Tibial nerve (tissue), 4 donors: ENCODE measurements at regions not wholly inside any gene's neighbourhood (a gene's known extent, or its start where the extent isn't known, plus 50 kb on each side); places are given as distances from the start of the nearest gene placed in this dataset.

ENCODE experiments used
- DNase-seq, 2 donors: peaks; one replicate each; pipeline ENCODE4 v3.0.0-alpha.2; 2019; ENCODE audit warnings: low spot score in 2 of 2
- H3K27ac ChIP-seq, 4 donors: fragments of 200-600 bp; sonication (generic) in 3 of 4; one replicate each; pipeline ENCODE4 v1.5.1; 2017 to 2019; ENCODE audit warnings: mild to moderate bottlenecking in 1 of 4
- H3K27me3 ChIP-seq, 2 donors: fragments of 200-600 bp; sonication (generic) in 1 of 2; one replicate each; pipeline versions ENCODE4 v1.5.1 to v1.6.0; 2017 to 2019
- H3K36me3 ChIP-seq, 3 donors: fragments of 200-600 bp; sonication (generic); one replicate each; pipeline ENCODE4 v1.5.1; 2018 to 2019
- H3K4me1 ChIP-seq, 4 donors: fragments of 200-600 bp; sonication (generic) in 3 of 4; one replicate each; pipeline ENCODE4 v1.5.1; 2017 to 2019
- H3K4me3 ChIP-seq, 4 donors: fragments of 200-600 bp; sonication (generic) in 3 of 4; one replicate each; pipeline ENCODE4 v1.5.1; 2017 to 2019; ENCODE audit warnings: mild to moderate bottlenecking in 1 of 4, moderate library complexity in 1 of 4
- H3K9me3 ChIP-seq, 4 donors: fragments of 200-600 bp; sonication (generic) in 3 of 4; one replicate each; pipeline ENCODE4 v1.5.1; 2017 to 2019
- EP300 ChIP-seq, 2 donors: sonication (generic); formaldehyde crosslinking; IDR thresholded peaks; one replicate each; pipeline ENCODE4 v1.6.1; 2017; ENCODE audit warnings: antibody characterized with exemption in 2 of 2, mild to moderate bottlenecking in 1 of 2
- POLR2A ChIP-seq, 2 donors: fragments of 450-650 bp; IDR thresholded peaks; one replicate each; pipeline ENCODE4 v1.6.1; 2017; ENCODE audit warnings: antibody characterized with exemption in 2 of 2, mild to moderate bottlenecking in 2 of 2, moderate library complexity in 2 of 2
- WGBS, 2 donors: methylation state at CpG; one replicate each; pipeline ENCODE4 v1.1.5; 2018; 5-methylcytosine and 5-hydroxymethylcytosine counted together
- TF ChIP-seq, protein P1 (sequence below), 5 experiments: fragments of 200-600 bp in 3 of 5; fragments of 450-650 bp in 2 of 5; sonication (generic) in 3 of 5; IDR thresholded peaks; one replicate each; pipeline ENCODE4 v1.5.1; 2016 to 2019; ENCODE audit warnings: antibody characterized with exemption in 5 of 5, mild to moderate bottlenecking in 3 of 5, moderate library complexity in 2 of 5

DNA sequence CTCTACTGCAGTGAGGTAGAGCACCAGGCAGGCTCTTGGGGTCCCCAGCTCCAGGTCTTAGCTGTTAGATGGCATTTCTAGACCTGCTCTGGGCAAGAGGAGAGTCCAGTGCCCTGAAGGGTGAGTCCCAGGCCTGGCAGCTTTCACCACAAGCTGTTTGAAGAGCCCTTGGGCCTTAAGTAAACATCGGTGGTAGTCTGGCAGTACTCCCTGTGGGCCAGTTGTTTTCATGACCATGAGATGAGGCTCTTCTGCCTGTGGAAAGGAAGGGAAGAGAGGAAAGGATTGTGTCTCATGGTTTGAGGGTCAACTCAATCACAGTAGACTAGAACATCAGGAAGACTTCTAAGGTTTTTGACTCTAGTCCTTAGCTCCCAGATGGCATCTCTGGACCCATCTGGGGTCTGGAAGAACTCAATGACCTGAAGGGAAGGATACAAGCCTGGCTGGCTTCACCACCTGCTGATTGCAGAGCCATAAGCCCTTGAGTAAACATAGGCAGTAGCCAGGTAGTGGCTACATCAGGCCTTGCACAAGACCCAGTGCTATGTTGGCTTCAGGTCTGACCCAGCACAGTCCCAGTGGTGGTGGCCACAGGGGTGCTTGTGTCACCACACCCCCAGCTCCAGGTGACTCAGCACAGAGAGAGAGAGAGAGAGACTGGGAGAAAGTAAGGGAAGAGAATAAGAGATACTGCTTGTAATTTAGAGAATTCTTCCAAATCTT, 114.3 kb upstream of the PCSK5 start:
- no peaks in the 10 kb centered on the region for H3K27me3 ChIP-seq
- H3K4me3 ChIP-seq = no peak overlapping the region
- TF ChIP-seq EP300 (IDR thresholded peaks at IDR 0.05) (no peak), POLR2A (IDR thresholded peaks at IDR 0.05) (no peak)
- TF ChIP-seq, protein P1, sequence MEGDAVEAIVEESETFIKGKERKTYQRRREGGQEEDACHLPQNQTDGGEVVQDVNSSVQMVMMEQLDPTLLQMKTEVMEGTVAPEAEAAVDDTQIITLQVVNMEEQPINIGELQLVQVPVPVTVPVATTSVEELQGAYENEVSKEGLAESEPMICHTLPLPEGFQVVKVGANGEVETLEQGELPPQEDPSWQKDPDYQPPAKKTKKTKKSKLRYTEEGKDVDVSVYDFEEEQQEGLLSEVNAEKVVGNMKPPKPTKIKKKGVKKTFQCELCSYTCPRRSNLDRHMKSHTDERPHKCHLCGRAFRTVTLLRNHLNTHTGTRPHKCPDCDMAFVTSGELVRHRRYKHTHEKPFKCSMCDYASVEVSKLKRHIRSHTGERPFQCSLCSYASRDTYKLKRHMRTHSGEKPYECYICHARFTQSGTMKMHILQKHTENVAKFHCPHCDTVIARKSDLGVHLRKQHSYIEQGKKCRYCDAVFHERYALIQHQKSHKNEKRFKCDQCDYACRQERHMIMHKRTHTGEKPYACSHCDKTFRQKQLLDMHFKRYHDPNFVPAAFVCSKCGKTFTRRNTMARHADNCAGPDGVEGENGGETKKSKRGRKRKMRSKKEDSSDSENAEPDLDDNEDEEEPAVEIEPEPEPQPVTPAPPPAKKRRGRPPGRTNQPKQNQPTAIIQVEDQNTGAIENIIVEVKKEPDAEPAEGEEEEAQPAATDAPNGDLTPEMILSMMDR (IDR thresholded peaks at IDR 0.05) = no peak
- whole genome bisulfite sequencing, 2 donors = 86 to 100% methylated on average over 1 of the region's 1 CpG
- no peaks in the 10 kb centered on the region for H3K4me1 ChIP-seq
- H3K9me3 ChIP-seq = peaks cover 0 to 12% (median 0%) of the 10 kb centered on the region in 4 donors
- DNase-seq = no peak
- no peaks in the 10 kb centered on the region for H3K36me3 ChIP-seq
- no peak overlapping the region for H3K27ac ChIP-seq

- H3K27me3 ChIP-seq = no peaks in the 10 kb centered on the region
- peaks cover 0 to 9% (median 0%) of the 10 kb centered on the region in 4 donors for H3K9me3 ChIP-seq
- no peak overlapping the region for H3K4me3 ChIP-seq
- TF ChIP-seq, protein P1 (IDR thresholded peaks at IDR 0.05) = no peak
- TF ChIP-seq EP300 (IDR thresholded peaks at IDR 0.05) (no peak), POLR2A (IDR thresholded peaks at IDR 0.05) (no peak)
- DNase-seq = no peak
- H3K27ac ChIP-seq = no peak overlapping the region
- H3K36me3 ChIP-seq = no peaks in the 10 kb centered on the region
- 73 to 74% methylated on average over 1 of the region's 1 CpG for WGBS, 2 donors
- H3K4me1 ChIP-seq = no peaks in the 10 kb centered on the region
These were observed 110.3 kb upstream of the PCSK5 start for GRCh38 chr9:75780185-75780584.

DNA sequence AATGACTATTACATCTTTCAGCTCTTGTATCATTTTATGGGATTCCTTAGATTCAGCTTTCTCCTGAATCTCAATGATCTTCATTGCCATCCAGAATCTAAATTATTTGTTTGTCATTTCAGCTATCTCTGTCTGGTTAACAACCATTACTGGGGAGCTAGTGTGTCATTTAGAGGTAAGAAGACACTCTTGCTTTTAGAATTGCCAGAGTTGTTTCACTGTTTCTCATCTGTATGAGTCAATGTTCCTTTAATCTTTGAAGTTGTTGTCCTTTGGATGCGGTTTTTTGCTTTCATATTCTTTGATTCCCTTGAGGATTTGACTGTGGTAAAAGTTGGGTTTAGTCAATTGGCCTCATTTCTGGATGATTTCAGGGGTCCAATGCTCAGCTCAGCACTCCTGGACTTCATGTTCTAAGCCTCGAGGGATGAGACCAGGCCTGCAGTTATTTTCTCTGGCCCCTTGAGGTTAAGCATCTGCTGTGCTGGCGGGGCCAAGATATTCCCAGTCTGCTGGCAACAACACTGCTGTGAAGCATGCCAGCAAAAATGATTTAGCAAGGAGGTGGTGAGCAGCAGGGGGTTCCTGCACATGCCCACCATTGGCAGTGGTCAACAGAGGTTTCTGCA, 102.4 kb upstream of the PCSK5 start:
- H3K4me3 ChIP-seq = no peak overlapping the region
- 53 to 57% methylated on average over 3 of the region's 3 CpGs for WGBS, 2 donors
- H3K36me3 ChIP-seq = no peaks in the 10 kb centered on the region
- H3K9me3 ChIP-seq = peaks cover 0 to 7% (median 0%) of the 10 kb centered on the region in 4 donors
- H3K4me1 ChIP-seq = no peaks in the 10 kb centered on the region
- no peak for DNase-seq
- no peak overlapping the region for H3K27ac ChIP-seq
- TF ChIP-seq POLR2A (IDR thresholded peaks at IDR 0.05) (no peak), EP300 (IDR thresholded peaks at IDR 0.05) (no peak)
- TF ChIP-seq, protein P1 (IDR thresholded peaks at IDR 0.05) = no peak
- no peaks in the 10 kb centered on the region for H3K27me3 ChIP-seq

DNA sequence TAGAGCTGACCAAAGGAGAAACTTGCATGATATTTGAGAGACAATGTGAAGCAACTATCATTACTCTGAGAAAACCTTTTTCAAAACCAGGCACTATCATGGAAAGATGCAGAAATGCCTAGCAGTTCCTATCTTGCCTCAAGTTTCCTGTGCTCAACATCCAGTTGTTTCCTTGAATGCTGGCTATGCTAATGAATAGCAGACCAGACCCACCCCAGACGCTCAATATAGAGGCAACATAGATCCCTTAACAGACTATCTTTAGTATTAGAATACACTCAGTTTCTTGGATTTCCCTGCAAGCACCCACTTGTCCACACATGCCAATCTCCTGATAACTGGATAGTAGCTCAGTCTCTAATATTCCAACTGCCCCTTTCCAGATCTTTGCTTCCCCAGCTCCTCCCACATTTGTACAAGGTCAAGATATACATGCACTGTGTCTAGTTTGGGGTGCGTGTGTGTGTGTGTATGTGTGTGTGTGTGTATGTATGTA, 93.3 kb upstream of the PCSK5 start:
- H3K27ac ChIP-seq = no peak overlapping the region
- no peak for DNase-seq

More for the DNA sequence above, 93.3 kb upstream of the PCSK5 start:
- no peaks in the 10 kb centered on the region for H3K27me3 ChIP-seq
- no peaks in the 10 kb centered on the region for H3K36me3 ChIP-seq
- H3K4me1 ChIP-seq = peaks cover 0 to 8% (median 0%) of the 10 kb centered on the region in 4 donors
- 65 to 88% methylated on average over 2 of the region's 2 CpGs for WGBS, 2 donors
- TF ChIP-seq, protein P1 (IDR thresholded peaks at IDR 0.05) = no peak
- TF ChIP-seq POLR2A (IDR thresholded peaks at IDR 0.05) (no peak), EP300 (IDR thresholded peaks at IDR 0.05) (no peak)
- no peaks in the 10 kb centered on the region for H3K9me3 ChIP-seq
- H3K4me3 ChIP-seq = no peak overlapping the region
